ENCODE measurements at regions not wholly inside any gene's neighbourhood (a gene's known extent, or its start where the extent isn't known, plus 50 kb on each side); places are given as distances from the start of the nearest gene placed in this dataset.
"Not testable (repeated sequence)": the region's sequence is repeated elsewhere in the genome, so short reads cannot be mapped to it uniquely, and the experiment has no call there.

GRCh38 chr5:155826611-155827507 is 500.1 kb upstream of the SGCD start:
- ChIA-PET CTCF (no interaction called here), POLR2A (no interaction called here)
- DNase-seq: no peak
- Mint-ChIP-seq H3K9me3 (no peaks in the 10 kb centered on the region), H3K4me1 (ENCODE audit: low read depth) (no peaks in the 10 kb centered on the region), H3K4me3 (no peak overlapping the region), H3K36me3 (no peaks in the 10 kb centered on the region), H3K27me3 (no peaks in the 10 kb centered on the region), H3K27ac (no peak overlapping the region)
- intact Hi-C loops (cut with micrococcal nuclease): no loop called here

DNA sequence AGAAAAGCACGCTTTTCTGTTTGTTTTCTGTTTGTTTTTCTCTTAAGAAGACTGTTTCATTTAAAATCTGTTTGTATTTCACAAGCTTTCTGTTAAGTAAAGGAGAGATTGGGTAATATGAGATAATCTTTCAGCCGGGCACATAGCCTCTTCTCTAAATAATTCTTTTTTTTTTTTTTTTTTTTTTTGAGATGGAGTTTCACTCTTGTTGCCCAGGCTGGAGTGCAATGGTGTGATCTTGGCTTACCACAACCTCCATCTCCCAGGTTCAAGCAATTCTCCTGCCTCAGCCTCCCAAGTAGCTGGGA is 499.5 kb upstream of the SGCD start:
- intact Hi-C loops (cut with micrococcal nuclease); H3K27ac Mint-ChIP-seq; H3K9me3 Mint-ChIP-seq; DNase-seq; CTCF ChIA-PET; H3K36me3 Mint-ChIP-seq; H3K4me3 Mint-ChIP-seq; H3K27me3 Mint-ChIP-seq; POLR2A ChIA-PET; H3K4me1 Mint-ChIP-seq (ENCODE audit: low read depth): not testable (repeated sequence)

- no peaks in the 10 kb centered on the region for H3K27me3 Mint-ChIP-seq
- H3K9me3 Mint-ChIP-seq: no peaks in the 10 kb centered on the region
- H3K4me1 Mint-ChIP-seq (ENCODE audit: low read depth): no peaks in the 10 kb centered on the region
- no peak overlapping the region for H3K4me3 Mint-ChIP-seq
- intact Hi-C loops (cut with micrococcal nuclease): no loop called here
- no peak for DNase-seq
- CTCF ChIA-PET: no interaction called here
- POLR2A ChIA-PET: no interaction called here
- no peaks in the 10 kb centered on the region for H3K36me3 Mint-ChIP-seq
- H3K27ac Mint-ChIP-seq: no peak overlapping the region
Measured at GRCh38 chr5:155827949-155828348, 499.0 kb upstream of the SGCD start.

- DNase-seq: no peak
- Mint-ChIP-seq H3K27ac (no peak overlapping the region), H3K27me3 (no peaks in the 10 kb centered on the region), H3K4me3 (no peak overlapping the region), H3K9me3 (no peaks in the 10 kb centered on the region), H3K4me1 (ENCODE audit: low read depth) (no peaks in the 10 kb centered on the region), H3K36me3 (no peaks in the 10 kb centered on the region)
- POLR2A ChIA-PET: no interaction called here
- CTCF ChIA-PET: no interaction called here
- intact Hi-C loops (cut with micrococcal nuclease): no loop called here
Measured at GRCh38 chr5:155831491-155831890, 495.5 kb upstream of the SGCD start.

- intact Hi-C loops (cut with micrococcal nuclease): no loop called here
- POLR2A ChIA-PET: no interaction called here
- H3K4me3 Mint-ChIP-seq: no peak overlapping the region
- no peak for DNase-seq
- H3K36me3 Mint-ChIP-seq: no peaks in the 10 kb centered on the region
- CTCF ChIA-PET: no interaction called here
- H3K27me3 Mint-ChIP-seq: peaks cover under 1% of the 10 kb centered on the region
- no peaks in the 10 kb centered on the region for H3K4me1 Mint-ChIP-seq (ENCODE audit: low read depth)
- no peaks in the 10 kb centered on the region for H3K9me3 Mint-ChIP-seq
- no peak overlapping the region for H3K27ac Mint-ChIP-seq
Measured at GRCh38 chr5:155833287-155833686, 493.7 kb upstream of the SGCD start.

GRCh38 chr5:155834271-155834975 is 492.5 kb upstream of the SGCD start:
- no peaks in the 10 kb centered on the region for H3K36me3 Mint-ChIP-seq
- no peaks in the 10 kb centered on the region for H3K9me3 Mint-ChIP-seq
- ChIA-PET POLR2A (no interaction called here), CTCF (no interaction called here)
- no peaks in the 10 kb centered on the region for H3K4me1 Mint-ChIP-seq (ENCODE audit: low read depth)
- H3K4me3 Mint-ChIP-seq: no peak overlapping the region
- intact Hi-C loops (cut with micrococcal nuclease): no loop called here
- no peak for DNase-seq
- H3K27ac Mint-ChIP-seq: no peak overlapping the region
- H3K27me3 Mint-ChIP-seq: peaks cover 2% of the 10 kb centered on the region

DNA sequence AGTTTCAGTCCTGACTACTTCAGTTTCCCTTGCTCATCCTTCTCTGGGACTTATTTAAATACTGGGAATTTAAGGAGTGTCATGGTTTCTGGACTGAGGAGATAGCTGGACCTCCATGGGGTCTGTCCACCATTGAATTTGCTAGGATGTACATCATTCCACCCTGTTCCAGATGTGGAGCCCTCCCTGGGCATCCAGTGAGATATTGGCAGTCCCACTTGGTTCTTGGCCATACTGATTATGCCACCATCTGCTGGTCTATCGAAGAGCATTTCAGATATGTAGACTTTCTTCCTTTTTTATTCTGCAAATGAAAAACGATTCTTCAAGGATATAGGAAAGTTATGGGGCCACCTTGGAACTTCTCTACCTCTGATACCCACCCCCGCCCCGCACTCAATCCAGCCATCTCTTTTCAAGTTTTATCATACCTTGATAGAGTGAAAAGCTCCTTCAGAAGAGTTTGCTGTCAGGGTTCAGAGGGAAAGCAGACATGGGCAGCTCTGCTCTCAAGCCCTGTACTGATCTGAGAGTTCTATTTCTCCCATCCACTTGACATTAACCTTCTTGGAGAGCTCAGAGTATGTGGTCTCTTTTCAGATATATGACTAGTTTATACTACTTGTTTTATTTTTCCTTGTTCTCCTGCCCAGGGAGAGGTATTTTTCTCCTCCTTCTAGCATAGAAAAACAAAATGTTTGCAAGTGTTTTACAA is 490.7 kb upstream of the SGCD start:
- H3K9me3 Mint-ChIP-seq: no peaks in the 10 kb centered on the region
- no peaks in the 10 kb centered on the region for H3K36me3 Mint-ChIP-seq
- ChIA-PET POLR2A (no interaction called here), CTCF (no interaction called here)
- H3K27ac Mint-ChIP-seq: no peak overlapping the region
- H3K4me1 Mint-ChIP-seq (ENCODE audit: low read depth): no peaks in the 10 kb centered on the region
- H3K4me3 Mint-ChIP-seq: no peak overlapping the region
- peaks cover 2% of the 10 kb centered on the region for H3K27me3 Mint-ChIP-seq
- intact Hi-C loops (cut with micrococcal nuclease): no loop called here
- no peak for DNase-seq

DNA sequence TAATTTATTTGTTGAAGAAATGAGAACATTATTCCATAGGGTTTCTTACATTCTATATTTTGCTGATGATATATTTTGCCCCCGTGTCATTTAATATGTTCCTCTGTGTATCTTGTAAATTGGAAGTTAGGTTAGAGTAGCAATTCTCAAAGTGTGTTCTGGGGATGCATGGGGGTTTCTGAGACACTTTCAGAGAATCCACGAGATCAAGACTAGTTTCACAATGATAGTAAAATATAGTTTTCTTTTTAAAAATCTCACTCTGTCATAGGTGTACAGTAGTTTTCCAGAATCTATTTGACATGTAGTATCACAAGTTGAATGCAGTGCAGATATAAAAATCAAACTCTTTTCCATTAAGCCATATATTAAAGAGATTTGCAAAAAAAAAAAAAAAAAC is 488.6 kb upstream of the SGCD start:
- CTCF ChIA-PET: no interaction called here
- no peak for DNase-seq

DNA sequence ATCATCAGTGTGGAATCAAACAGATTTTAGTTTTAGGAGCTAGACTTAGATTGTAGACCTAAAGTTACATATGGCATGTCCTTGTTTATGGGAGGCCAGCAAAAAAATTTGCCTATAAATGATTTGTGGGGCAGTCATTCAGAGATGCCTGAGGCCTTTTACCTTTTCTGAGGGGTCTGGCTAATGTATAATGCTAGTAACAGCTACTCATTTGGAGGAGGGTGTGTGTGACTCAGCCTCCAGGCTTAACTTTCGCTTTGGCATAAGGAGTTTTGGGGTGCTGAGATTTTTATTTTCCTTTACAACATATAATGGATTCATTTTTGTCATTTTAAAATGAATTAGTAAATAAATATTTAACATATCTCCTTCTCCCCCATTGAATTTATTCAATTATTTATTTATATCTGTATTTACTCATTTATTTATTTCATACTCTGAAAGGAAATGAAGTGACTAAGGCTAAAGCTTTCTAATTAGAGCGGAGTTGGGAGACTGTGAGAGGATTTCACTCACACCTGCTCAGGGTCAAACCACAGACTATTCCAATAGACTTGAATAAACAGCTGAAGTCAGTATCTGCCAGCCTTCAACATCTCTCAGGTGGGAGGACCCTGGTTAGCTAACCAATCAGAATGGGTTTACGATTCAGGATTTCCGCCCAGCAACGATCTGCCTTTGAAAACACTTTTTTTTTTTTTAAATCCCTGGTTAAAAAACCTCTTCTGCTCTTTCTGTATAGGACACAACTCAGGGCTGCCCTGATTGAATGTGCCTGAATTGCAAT is 487.5 kb upstream of the SGCD start:
- no peak overlapping the region for H3K4me3 Mint-ChIP-seq
- no peaks in the 10 kb centered on the region for H3K9me3 Mint-ChIP-seq
- no peak overlapping the region for H3K27ac Mint-ChIP-seq
- peaks cover 2% of the 10 kb centered on the region for H3K27me3 Mint-ChIP-seq
- intact Hi-C loops (cut with micrococcal nuclease): no loop called here
- DNase-seq: no peak
- ChIA-PET POLR2A (no interaction called here), CTCF (no interaction called here)
- no peaks in the 10 kb centered on the region for H3K4me1 Mint-ChIP-seq (ENCODE audit: low read depth)
- H3K36me3 Mint-ChIP-seq: no peaks in the 10 kb centered on the region

More for the DNA sequence above, 488.6 kb upstream of the SGCD start:
- Mint-ChIP-seq H3K4me3 (no peak overlapping the region), H3K36me3 (no peaks in the 10 kb centered on the region), H3K27me3 (peaks cover 2% of the 10 kb centered on the region), H3K27ac (no peak overlapping the region), H3K4me1 (ENCODE audit: low read depth) (no peaks in the 10 kb centered on the region), H3K9me3 (no peaks in the 10 kb centered on the region)
- POLR2A ChIA-PET: no interaction called here
- intact Hi-C loops (cut with micrococcal nuclease): no loop called here

- Mint-ChIP-seq H3K36me3 (no peaks in the 10 kb centered on the region), H3K9me3 (no peaks in the 10 kb centered on the region), H3K4me3 (no peak overlapping the region), H3K27me3 (no peaks in the 10 kb centered on the region), H3K27ac (no peak overlapping the region), H3K4me1 (ENCODE audit: low read depth) (no peaks in the 10 kb centered on the region)
- intact Hi-C loops (cut with micrococcal nuclease): no loop called here
- DNase-seq: no peak
- POLR2A ChIA-PET: no interaction called here
- CTCF ChIA-PET: no interaction called here
Measured at GRCh38 chr5:155844542-155844941, 482.4 kb upstream of the SGCD start.

- Mint-ChIP-seq H3K27me3 (peaks cover 2% of the 10 kb centered on the region), H3K4me3 (no peak overlapping the region), H3K27ac (no peak overlapping the region), H3K36me3 (no peaks in the 10 kb centered on the region), H3K9me3 (no peaks in the 10 kb centered on the region), H3K4me1 (ENCODE audit: low read depth) (no peaks in the 10 kb centered on the region)
- ChIA-PET CTCF (no interaction called here), POLR2A (no interaction called here)
- DNase-seq: no peak
- intact Hi-C loops (cut with micrococcal nuclease): no loop called here
Measured at GRCh38 chr5:155850370-155850769, 476.6 kb upstream of the SGCD start.

- no peaks in the 10 kb centered on the region for H3K36me3 Mint-ChIP-seq
- intact Hi-C loops (cut with micrococcal nuclease): no loop called here
- H3K27me3 Mint-ChIP-seq: peaks cover 4% of the 10 kb centered on the region
- H3K4me3 Mint-ChIP-seq: no peak overlapping the region
- ChIA-PET POLR2A (no interaction called here), CTCF (no interaction called here)
- H3K9me3 Mint-ChIP-seq: no peaks in the 10 kb centered on the region
- DNase-seq: no peak
- no peak overlapping the region for H3K27ac Mint-ChIP-seq
- H3K4me1 Mint-ChIP-seq (ENCODE audit: low read depth): no peaks in the 10 kb centered on the region
Measured at GRCh38 chr5:155866971-155867370, 460.0 kb upstream of the SGCD start.

Data from activated CD4-positive, alpha-beta memory T cell treated with anti-CD3 and anti-CD28 coated beads for 36 hours (primary cell).